Mesothelial cell of epicardium (in vitro differentiated cells): ENCODE measurements at regions not wholly inside any gene's neighbourhood (a gene's known extent, or its start where the extent isn't known, plus 50 kb on each side); places are given as distances from the start of the nearest gene placed in this dataset.

Experiments
- DNase-seq, 2 experiments: peaks; one replicate each; pipeline ENCODE4 v3.0.0; 2021; ENCODE audit warnings: low spot score in 2 of 2; ENCODE audit not compliant: unreplicated experiment in 2 of 2
- H3K27ac Mint-ChIP-seq: 2 replicates; pipeline ENCODE4 v1.8.0; 2021; ENCODE audit warnings: mixed read lengths
- H3K27me3 Mint-ChIP-seq: 2 replicates; pipeline ENCODE4 v1.8.0; 2021; ENCODE audit warnings: low read depth, mixed read lengths
- H3K36me3 Mint-ChIP-seq: 2 replicates; pipeline ENCODE4 v1.8.0; 2021; ENCODE audit warnings: mixed read lengths
- H3K4me1 Mint-ChIP-seq: 2 replicates; pipeline ENCODE4 v1.8.0; 2021; ENCODE audit warnings: mixed read lengths
- H3K4me3 Mint-ChIP-seq: 2 replicates; pipeline ENCODE4 v1.8.0; 2021; ENCODE audit warnings: mild to moderate bottlenecking, moderate library complexity, mixed read lengths
- H3K9me3 Mint-ChIP-seq: 2 replicates; pipeline ENCODE4 v1.8.0; 2021; ENCODE audit warnings: mixed read lengths
- CTCF ChIP-seq: fragments of 200-600 bp; sonication (generic); IDR thresholded peaks from one replicate; pipeline ENCODE4 v1.5.0; 2021; ENCODE audit warnings: antibody characterized with exemption; ENCODE audit not compliant: unreplicated experiment

GRCh38 chrX:2620576-2620975, 70.5 kb upstream of the CD99 start:
- H3K4me1 Mint-ChIP-seq: peaks cover 7% of the 10 kb centered on the region
- H3K27me3 Mint-ChIP-seq: no peaks in the 10 kb centered on the region
- TF ChIP-seq CTCF: no peak
- H3K9me3 Mint-ChIP-seq: no peaks in the 10 kb centered on the region
- no peak overlapping the region for H3K4me3 Mint-ChIP-seq
- peaks cover 32% of the 10 kb centered on the region for H3K36me3 Mint-ChIP-seq
- H3K27ac Mint-ChIP-seq: no peak overlapping the region
- DNase-seq: no peak

- H3K9me3 Mint-ChIP-seq: no peaks in the 10 kb centered on the region
- no peak overlapping the region for H3K4me3 Mint-ChIP-seq
- H3K27me3 Mint-ChIP-seq: no peaks in the 10 kb centered on the region
- DNase-seq: no peak
- TF ChIP-seq CTCF: no peak
- H3K4me1 Mint-ChIP-seq: peaks cover 18% of the 10 kb centered on the region
- peaks cover 35% of the 10 kb centered on the region for H3K36me3 Mint-ChIP-seq
- H3K27ac Mint-ChIP-seq: no peak overlapping the region
These were observed 72.6 kb upstream of the CD99 start for GRCh38 chrX:2618516-2618915.

GRCh38 chrX:2614911-2615310, 76.2 kb upstream of the CD99 start:
- Mint-ChIP-seq H3K27me3 (no peaks in the 10 kb centered on the region), H3K4me3 (no peak overlapping the region), H3K27ac (peak overlapping the region; percentile 96), H3K4me1 (peaks cover 35% of the 10 kb centered on the region), H3K36me3 (peaks cover 37% of the 10 kb centered on the region), H3K9me3 (no peaks in the 10 kb centered on the region)
- DNase-seq: no peak
- TF ChIP-seq CTCF: no peak

GRCh38 chrX:2610246-2611170, 80.6 kb upstream of the CD99 start:
- H3K27me3 Mint-ChIP-seq: no peaks in the 10 kb centered on the region
- H3K36me3 Mint-ChIP-seq: peaks cover 23% of the 10 kb centered on the region
- DNase-seq: no peak
- H3K4me3 Mint-ChIP-seq: peak overlapping the region; percentile 89
- TF ChIP-seq CTCF: no peak
- H3K27ac Mint-ChIP-seq: peak overlapping the region; percentile 65
- peaks cover 42% of the 10 kb centered on the region for H3K4me1 Mint-ChIP-seq
- peaks cover 4% of the 10 kb centered on the region for H3K9me3 Mint-ChIP-seq

- H3K4me1 Mint-ChIP-seq: peaks cover 41% of the 10 kb centered on the region
- no peaks in the 10 kb centered on the region for H3K27me3 Mint-ChIP-seq
- TF ChIP-seq CTCF: no peak
- H3K9me3 Mint-ChIP-seq: peaks cover 4% of the 10 kb centered on the region
- no peak for DNase-seq
- H3K4me3 Mint-ChIP-seq: peak overlapping the region; percentile 89
- peaks cover 19% of the 10 kb centered on the region for H3K36me3 Mint-ChIP-seq
- peak overlapping the region; percentile 80 for H3K27ac Mint-ChIP-seq
These were observed 81.5 kb upstream of the CD99 start for GRCh38 chrX:2609431-2610238.
